ENCODE measurements at regions not wholly inside any gene's neighbourhood (a gene's known extent, or its start where the extent isn't known, plus 50 kb on each side); places are given as distances from the start of the nearest gene placed in this dataset.

GRCh38 chr5:60417500-60418181 is 282.3 kb downstream of the DEPDC1B start (continued):
- no peak for TF ChIP-seq AKNA (CRISPR knock-in tag; IDR thresholded peaks at IDR 0.05; ENCODE audit: borderline replicate concordance)
- no peak for TF ChIP-seq SNAPC2 (CRISPR knock-in tag; IDR thresholded peaks at IDR 0.05)
- TF ChIP-seq ZNF280B (CRISPR knock-in tag; IDR thresholded peaks at IDR 0.05; ENCODE audit: borderline replicate concordance): no peak
- TF ChIP-seq ZNF224 (CRISPR knock-in tag; IDR thresholded peaks at IDR 0.05): no peak
- no peak for TF ChIP-seq ZFP62 (CRISPR knock-in tag; IDR thresholded peaks at IDR 0.05)
- TF ChIP-seq ARID3A (IDR thresholded peaks at IDR 0.05; ENCODE audit: low read depth, low read length): peak; percentile 87
- TF ChIP-seq NFKB2 (CRISPR knock-in tag; IDR thresholded peaks at IDR 0.05; ENCODE audit: borderline replicate concordance): no peak
- peak; percentile 39; the same call in 1 of the 2 replicates for TF ChIP-seq SOX13 (IDR thresholded peaks at IDR 0.05)
- peak in 1 of 2 experiments; percentile 92; a peak in 2 of 4 replicates for TF ChIP-seq SOX13 (CRISPR knock-in tag; conservative IDR thresholded peaks at IDR 0.05 in 1 of 2, IDR thresholded peaks at IDR 0.05 in 1 of 2)
- no peak for TF ChIP-seq ZNF749 (CRISPR knock-in tag; IDR thresholded peaks at IDR 0.05; ENCODE audit: borderline replicate concordance)
- TF ChIP-seq HOXA7 (CRISPR knock-in tag; IDR thresholded peaks at IDR 0.05): no peak
- TF ChIP-seq IKZF5 (CRISPR knock-in tag; IDR thresholded peaks at IDR 0.05): peak; percentile 40; the same call in 1 of the 2 replicates
- peak; percentile 32; the same call in 1 of the 2 replicates for TF ChIP-seq ZBED4 (CRISPR knock-in tag; IDR thresholded peaks at IDR 0.05; ENCODE audit: borderline replicate concordance)
- TF ChIP-seq SNAI1 (CRISPR knock-in tag; IDR thresholded peaks at IDR 0.05; ENCODE audit: borderline replicate concordance): no peak
- 0 out of 2 replicates have a peak, but pooled peaks have one; percentile 31 for TF ChIP-seq ZSCAN29 (CRISPR knock-in tag; conservative IDR thresholded peaks at IDR 0.05)
